ENCODE measurements at regions not wholly inside any gene's neighbourhood (a gene's known extent, or its start where the extent isn't known, plus 50 kb on each side); places are given as distances from the start of the nearest gene placed in this dataset.
"Not testable (repeated sequence)": the region's sequence is repeated elsewhere in the genome, so short reads cannot be mapped to it uniquely, and the experiment has no call there.

GRCh38 chr14:105770619-105771216 lies 244.3 kb downstream of the TMEM121 start:
- not testable (repeated sequence) for H3K4me3 ChIP-seq (replicated peaks in 1 of 4; ENCODE audit: control extremely low read depth in 1 of 4, insufficient read depth in 1 of 4, low read depth in 3 of 4, low read length in 4 of 4); H3K4me2 ChIP-seq (ENCODE audit: extremely low read depth, insufficient read depth, low read length); H4K20me1 ChIP-seq (ENCODE audit: control insufficient read depth, extremely low read depth, insufficient read depth, low read length); H3K27ac ChIP-seq (ENCODE audit: insufficient read depth, low read length); DNase-seq (ENCODE audit: low read depth in 2 of 2); H3K4me1 ChIP-seq (ENCODE audit: control insufficient read depth, extremely low read depth, insufficient read depth, low read length); H3K27me3 ChIP-seq (ENCODE audit: control insufficient read depth, insufficient read depth, low read length); H3K36me3 ChIP-seq (ENCODE audit: control insufficient read depth, insufficient read depth, low read length); H2AFZ ChIP-seq (ENCODE audit: low read length); H3K79me2 ChIP-seq (ENCODE audit: control insufficient read depth, insufficient read depth, low read length); H3K9me3 ChIP-seq (ENCODE audit: control insufficient read depth, insufficient read depth, low read depth, low read length); H3K9ac ChIP-seq (ENCODE audit: insufficient read depth, low read length)

GRCh38 chr14:105771261-105772226 lies 245.2 kb downstream of the TMEM121 start:
- not testable (repeated sequence) for H3K4me1 ChIP-seq (ENCODE audit: control insufficient read depth, extremely low read depth, insufficient read depth, low read length); H3K4me2 ChIP-seq (ENCODE audit: extremely low read depth, insufficient read depth, low read length); H3K27me3 ChIP-seq (ENCODE audit: control insufficient read depth, insufficient read depth, low read length); H3K9me3 ChIP-seq (ENCODE audit: control insufficient read depth, insufficient read depth, low read depth, low read length); H3K27ac ChIP-seq (ENCODE audit: insufficient read depth, low read length); H3K4me3 ChIP-seq (replicated peaks in 1 of 4; ENCODE audit: control extremely low read depth in 1 of 4, insufficient read depth in 1 of 4, low read depth in 3 of 4, low read length in 4 of 4); H3K36me3 ChIP-seq (ENCODE audit: control insufficient read depth, insufficient read depth, low read length); H3K9ac ChIP-seq (ENCODE audit: insufficient read depth, low read length); H2AFZ ChIP-seq (ENCODE audit: low read length); DNase-seq (ENCODE audit: low read depth in 2 of 2); H4K20me1 ChIP-seq (ENCODE audit: control insufficient read depth, extremely low read depth, insufficient read depth, low read length); H3K79me2 ChIP-seq (ENCODE audit: control insufficient read depth, insufficient read depth, low read length)

GRCh38 chr14:105772710-105773250 lies 246.4 kb downstream of the TMEM121 start:
- H3K9me3 ChIP-seq (ENCODE audit: control insufficient read depth, insufficient read depth, low read depth, low read length); H3K4me2 ChIP-seq (ENCODE audit: extremely low read depth, insufficient read depth, low read length); H3K79me2 ChIP-seq (ENCODE audit: control insufficient read depth, insufficient read depth, low read length); H3K36me3 ChIP-seq (ENCODE audit: control insufficient read depth, insufficient read depth, low read length); H3K4me1 ChIP-seq (ENCODE audit: control insufficient read depth, extremely low read depth, insufficient read depth, low read length); H3K27me3 ChIP-seq (ENCODE audit: control insufficient read depth, insufficient read depth, low read length); H2AFZ ChIP-seq (ENCODE audit: low read length); H3K9ac ChIP-seq (ENCODE audit: insufficient read depth, low read length); DNase-seq (ENCODE audit: low read depth in 2 of 2); H3K27ac ChIP-seq (ENCODE audit: insufficient read depth, low read length); H4K20me1 ChIP-seq (ENCODE audit: control insufficient read depth, extremely low read depth, insufficient read depth, low read length); H3K4me3 ChIP-seq (replicated peaks in 1 of 4; ENCODE audit: control extremely low read depth in 1 of 4, insufficient read depth in 1 of 4, low read depth in 3 of 4, low read length in 4 of 4): not testable (repeated sequence)

GRCh38 chr14:105773584-105773983 lies 247.2 kb downstream of the TMEM121 start:
- no peak for TF ChIP-seq EZH2 (IDR thresholded peaks at IDR 0.05; ENCODE audit: low read length, missing control alignments)
- no peak for TF ChIP-seq CTCF (conservative IDR thresholded peaks at IDR 0.05 in 1 of 2, IDR thresholded peaks at IDR 0.05 in 1 of 2; ENCODE audit: low read depth in 1 of 2, low read length in 2 of 2)
- no peak overlapping the region for H3K4me2 ChIP-seq (ENCODE audit: extremely low read depth, insufficient read depth, low read length)

More at GRCh38 chr14:105773584-105773983, 247.2 kb downstream of the TMEM121 start:
- Histone ChIP-seq H2AFZ (ENCODE audit: low read length) (no peak overlapping the region), H3K27me3 (ENCODE audit: control insufficient read depth, insufficient read depth, low read length) (no peaks in the 10 kb centered on the region), H3K36me3 (ENCODE audit: control insufficient read depth, insufficient read depth, low read length) (no peaks in the 10 kb centered on the region), H3K9ac (ENCODE audit: insufficient read depth, low read length) (no peak overlapping the region), H3K27ac (ENCODE audit: insufficient read depth, low read length) (no peak overlapping the region), H3K9me3 (ENCODE audit: control insufficient read depth, insufficient read depth, low read depth, low read length) (no peaks in the 10 kb centered on the region), H4K20me1 (ENCODE audit: control insufficient read depth, extremely low read depth, insufficient read depth, low read length) (no peaks in the 10 kb centered on the region), H3K4me1 (ENCODE audit: control insufficient read depth, extremely low read depth, insufficient read depth, low read length) (no peaks in the 10 kb centered on the region), H3K79me2 (ENCODE audit: control insufficient read depth, insufficient read depth, low read length) (no peaks in the 10 kb centered on the region), H3K4me3 (replicated peaks in 1 of 4; ENCODE audit: control extremely low read depth in 1 of 4, insufficient read depth in 1 of 4, low read depth in 3 of 4, low read length in 4 of 4) (no peak overlapping the region)
- no peak for DNase-seq (ENCODE audit: low read depth in 2 of 2)
